HG03060 (cell line): ENCODE measurements at regions not wholly inside any gene's neighbourhood (a gene's known extent, or its start where the extent isn't known, plus 50 kb on each side); places are given as distances from the start of the nearest gene placed in this dataset.
"Not testable (repeated sequence)": the region's sequence is repeated elsewhere in the genome, so short reads cannot be mapped to it uniquely, and the experiment has no call there.

Experiments
- ATAC-seq: cut with Tn5 transposase; IDR thresholded peaks from one replicate; pipeline ENCODE4 v1.9.1; 2021; ENCODE audit warnings: low read depth, moderate number of reproducible peaks; ENCODE audit not compliant: unreplicated experiment

DNA sequence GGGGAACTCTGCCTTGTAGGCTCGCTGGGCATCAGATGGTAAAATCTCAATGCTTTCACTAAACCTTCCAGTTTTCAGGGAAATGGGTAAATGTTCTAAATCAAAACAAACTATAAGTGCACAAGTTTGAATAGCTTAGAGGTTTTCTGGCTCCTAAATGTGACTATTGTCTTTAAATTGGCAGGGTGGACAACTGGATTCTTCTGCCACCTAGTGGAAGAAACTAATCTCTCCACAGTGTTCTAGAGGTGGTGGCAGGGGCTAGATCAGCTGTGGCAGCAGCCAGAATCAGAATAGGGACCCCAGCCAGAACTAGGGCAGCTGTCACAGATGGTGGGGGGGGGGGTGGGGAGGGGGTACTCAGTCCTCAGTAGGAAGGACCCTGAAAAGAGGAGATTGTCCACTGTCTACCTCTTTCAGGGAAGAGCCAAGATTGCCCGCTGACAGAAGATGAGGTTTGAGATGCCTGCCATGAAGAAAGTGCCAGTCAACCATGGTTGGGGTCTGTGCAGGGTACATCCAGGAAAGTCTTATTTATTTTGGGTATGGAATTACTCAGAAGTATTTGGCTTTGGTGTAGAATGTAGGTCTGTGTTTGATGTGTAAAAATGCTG, 201.4 kb downstream of the CCNG2 start:
- no peak for ATAC-seq

DNA sequence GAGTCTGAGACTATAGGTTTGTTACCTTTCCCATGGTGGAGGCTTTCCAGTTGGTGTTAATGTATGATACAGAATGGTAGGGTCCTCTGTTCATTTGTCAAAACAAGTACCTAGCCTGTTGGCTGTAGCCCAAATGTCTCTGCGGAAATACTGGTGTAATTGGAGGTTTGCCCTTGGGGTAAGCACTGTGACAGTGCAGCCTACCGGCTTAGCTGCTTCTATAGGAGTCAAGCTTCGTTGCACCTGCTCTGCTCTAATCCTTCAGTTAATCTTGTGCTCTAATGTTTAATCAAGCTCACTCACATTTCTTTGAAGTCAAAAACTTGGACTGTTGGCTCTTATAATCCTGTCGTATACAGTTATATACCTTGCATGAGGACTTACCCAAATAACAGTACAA, 203.4 kb downstream of the CCNG2 start:
- ATAC-seq: no peak

DNA sequence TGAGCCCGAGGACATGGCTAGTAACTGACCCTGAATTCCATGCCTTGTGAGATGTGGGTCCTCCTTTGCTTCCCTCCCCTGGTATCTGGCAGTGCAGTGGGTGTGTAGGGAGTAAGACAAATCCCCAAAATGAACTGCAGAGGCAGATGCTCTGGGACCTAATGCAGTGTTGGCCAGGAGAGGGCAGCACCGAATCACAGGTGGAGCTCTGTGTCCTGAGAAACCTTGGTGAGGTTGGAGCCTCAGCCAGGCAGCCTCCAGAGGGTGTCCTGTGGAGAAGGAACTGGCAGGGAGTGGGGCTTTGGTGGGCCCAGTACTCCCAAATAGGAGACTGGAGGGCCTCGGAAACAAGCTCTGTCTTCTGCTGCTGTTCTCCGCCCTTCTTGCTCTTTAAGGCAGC, 209.9 kb downstream of the CCNG2 start:
- ATAC-seq: not testable (repeated sequence)

- no peak for ATAC-seq
These were observed 210.6 kb downstream of the CCNG2 start for GRCh38 chr4:77367638-77368037.

- no peak for ATAC-seq
These were observed 215.4 kb downstream of the CCNG2 start for GRCh38 chr4:77372375-77372774.

DNA sequence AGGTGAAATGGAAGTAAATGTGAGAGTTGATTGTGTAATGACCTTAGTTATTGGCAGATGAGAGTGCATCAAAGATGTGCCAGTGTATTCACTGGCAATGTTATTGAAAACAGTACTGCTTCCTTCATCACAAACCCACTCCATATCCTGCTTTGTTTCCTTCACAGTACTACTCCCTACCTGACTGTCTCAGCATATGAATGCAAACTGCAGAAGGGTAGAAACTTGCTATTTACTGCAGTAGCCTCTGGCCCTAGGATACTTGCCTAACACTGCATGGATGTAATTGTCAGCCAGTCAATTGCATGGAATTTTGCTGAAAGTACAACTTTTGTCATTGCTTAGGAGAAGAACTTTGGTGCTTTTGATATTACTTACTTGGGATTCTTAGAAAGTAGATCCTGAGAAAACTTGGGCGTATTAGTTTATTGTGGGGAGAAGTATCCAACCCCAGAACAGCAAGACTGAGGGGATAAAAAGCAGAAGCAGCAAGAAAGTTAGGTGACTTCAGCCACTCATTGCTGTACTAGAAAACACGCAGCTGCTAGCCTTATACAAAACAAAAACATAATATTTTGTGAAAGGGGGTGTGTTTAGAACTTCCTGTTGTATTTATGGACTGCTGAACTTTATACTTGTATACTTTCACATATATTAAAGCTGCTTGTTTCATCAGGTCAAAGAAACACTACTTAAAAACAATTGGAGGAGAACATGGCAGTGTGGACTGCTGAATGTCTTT, 219.0 kb downstream of the CCNG2 start:
- ATAC-seq: no peak

DNA sequence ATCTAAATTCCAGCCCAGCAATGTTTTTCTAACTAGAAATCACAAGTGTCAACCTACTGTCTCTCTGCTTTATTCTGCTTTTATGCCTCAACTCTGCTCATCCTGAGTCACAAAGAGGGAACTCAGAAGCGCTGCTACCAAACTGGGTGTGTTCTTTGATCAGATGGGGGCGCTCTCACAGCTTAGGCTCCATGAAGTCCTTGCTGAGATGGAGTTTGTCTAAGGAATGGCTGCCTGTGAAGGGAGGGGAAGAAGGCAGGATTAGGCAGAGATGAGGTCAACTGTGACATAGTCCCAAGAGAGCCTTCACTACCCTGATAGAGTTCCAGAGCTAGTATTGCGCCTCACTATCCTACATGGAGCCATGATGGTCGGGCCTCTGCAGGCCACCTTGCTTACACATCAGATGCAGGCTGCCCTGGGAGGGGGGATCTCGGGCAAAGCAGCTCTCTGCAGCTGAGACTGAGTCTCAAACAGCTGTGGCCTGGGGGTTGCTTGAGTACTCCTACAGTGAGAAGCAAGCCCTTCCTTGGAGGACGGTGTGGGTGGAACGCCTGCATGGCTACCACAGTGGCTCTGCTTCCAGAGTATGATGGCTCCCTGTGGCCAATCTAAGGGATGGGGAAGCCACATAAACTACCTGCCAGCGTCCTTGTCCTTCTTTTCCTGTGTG, 219.9 kb downstream of the CCNG2 start:
- ATAC-seq: no peak

GRCh38 chr4:77384094-77384493, 221.5 kb upstream of the CXCL13 start:
- ATAC-seq: no peak

DNA sequence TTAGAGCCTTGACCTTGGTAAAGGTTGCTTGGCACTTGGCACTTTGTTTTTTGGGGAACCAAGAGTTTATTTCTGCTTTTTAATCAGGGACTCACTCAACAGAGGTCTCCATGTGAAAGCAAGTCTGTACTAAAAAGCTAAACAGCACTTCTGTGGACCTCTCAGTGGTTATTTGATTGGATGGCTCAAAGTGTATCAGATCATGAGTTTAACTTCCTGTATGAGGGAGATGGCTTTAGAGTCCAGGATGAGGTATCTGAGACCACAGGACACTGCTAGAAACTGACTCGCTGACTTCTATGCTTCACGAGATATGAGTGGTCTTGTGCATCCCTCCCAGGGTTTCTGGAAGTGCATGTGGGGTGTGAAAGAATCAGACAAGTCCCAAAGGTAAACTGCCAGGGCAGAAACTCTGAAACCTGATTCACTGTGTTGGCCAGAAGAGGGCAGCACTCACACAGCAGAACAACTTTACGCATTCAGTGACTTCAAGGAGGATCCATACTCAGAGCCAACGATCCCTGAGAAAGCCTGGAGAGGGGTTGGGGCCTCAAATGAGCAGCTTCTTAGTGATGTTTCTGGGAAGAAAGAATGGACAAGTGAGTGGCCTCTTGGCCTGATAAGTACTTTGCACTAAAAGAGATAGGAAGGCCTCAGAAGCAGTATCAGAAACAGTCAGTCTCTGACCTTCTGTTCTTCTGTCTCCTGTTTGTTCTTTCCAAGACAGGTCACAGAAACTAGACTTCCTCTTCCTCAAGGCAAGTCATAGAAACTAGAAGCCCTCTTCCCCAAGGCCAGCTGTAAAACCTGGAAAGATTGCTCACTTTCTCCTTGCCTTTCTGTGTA, 220.3 kb upstream of the CXCL13 start:
- no peak for ATAC-seq

GRCh38 chr4:77393996-77394395, 211.6 kb upstream of the CXCL13 start:
- ATAC-seq: no peak

GRCh38 chr4:77395481-77395880, 210.1 kb upstream of the CXCL13 start:
- ATAC-seq: no peak

DNA sequence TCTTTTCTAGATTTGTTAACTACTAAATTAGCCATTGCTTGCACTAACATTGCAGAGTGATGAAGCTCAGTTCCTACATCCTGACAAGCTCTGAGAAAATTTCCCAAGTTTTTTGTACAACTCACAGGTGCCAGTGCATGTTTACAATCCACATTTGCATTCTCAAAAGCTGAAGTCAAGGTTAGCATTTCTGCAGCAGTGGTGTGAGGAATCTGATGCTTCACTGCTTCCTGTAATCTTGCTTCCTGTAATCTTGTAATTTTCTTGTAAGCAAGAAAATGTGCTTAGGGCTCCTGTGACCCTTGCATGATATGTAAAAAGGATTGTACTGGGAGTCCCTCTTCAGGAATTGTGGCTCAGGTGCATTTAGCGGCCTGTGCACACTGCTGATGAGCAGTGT, 207.4 kb upstream of the CXCL13 start:
- ATAC-seq: no peak

DNA sequence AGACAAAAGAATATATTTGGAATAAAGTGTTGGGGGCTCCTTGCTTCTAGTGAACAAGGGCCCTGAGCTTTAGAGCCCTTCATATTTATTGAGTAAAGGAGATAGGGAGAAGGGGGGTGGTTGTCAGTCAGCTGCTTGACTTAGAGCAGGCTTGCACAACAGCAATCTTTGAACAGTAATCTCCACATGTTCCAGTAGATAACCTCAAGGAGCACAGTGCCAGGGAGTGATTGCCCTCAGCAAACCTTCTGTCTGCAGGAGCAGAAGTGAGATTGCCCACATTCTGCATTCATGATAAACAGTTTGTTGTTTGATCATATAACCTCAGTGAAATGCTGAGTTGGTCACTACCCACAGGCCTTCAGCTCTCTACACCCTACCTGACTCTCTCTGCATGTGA, 205.8 kb upstream of the CXCL13 start:
- no peak for ATAC-seq

- no peak for ATAC-seq
These were observed 191.9 kb upstream of the CXCL13 start for GRCh38 chr4:77413766-77414165.

- no peak for ATAC-seq
These were observed 189.9 kb upstream of the CXCL13 start for GRCh38 chr4:77415689-77416088.

DNA sequence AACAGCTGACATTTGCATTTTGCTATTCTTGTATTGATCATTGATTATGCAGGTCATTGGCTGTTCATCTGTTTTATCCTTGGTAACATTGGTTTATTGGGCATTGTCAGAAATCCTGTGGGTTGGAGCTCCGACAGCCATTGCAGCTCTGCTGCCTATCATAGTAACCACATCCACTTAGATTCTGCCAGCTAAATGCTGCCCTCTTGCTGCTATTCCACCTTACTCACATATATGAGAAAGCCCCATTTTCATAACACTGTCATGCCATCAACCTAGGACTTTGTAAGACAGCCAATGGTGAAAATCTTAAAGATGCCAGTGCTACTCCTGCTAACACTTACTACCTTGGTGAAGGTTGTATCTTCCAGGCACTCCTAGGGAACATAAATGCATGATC, 187.3 kb upstream of the CXCL13 start:
- ATAC-seq: no peak

DNA sequence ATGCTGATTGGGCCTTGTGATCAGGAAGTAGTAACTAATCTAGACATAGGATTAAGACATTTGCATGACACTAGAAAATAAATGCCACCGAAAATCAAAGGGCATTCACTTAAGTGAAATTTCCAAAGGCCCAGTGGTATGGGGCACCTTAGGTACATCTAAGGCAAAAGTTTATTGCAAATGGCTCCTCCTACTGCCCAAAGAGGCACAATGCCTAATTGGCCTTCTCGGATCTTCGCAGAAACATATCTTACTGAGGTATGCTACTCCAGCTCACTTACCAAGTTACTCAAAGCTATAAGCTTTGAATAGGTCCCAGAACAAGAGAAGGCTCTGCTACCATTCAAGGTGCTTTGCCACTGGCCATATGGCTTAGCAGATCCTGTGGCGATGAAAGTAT, 174.8 kb upstream of the CXCL13 start:
- ATAC-seq: no peak

GRCh38 chr4:77431546-77431945, 174.1 kb upstream of the CXCL13 start:
- ATAC-seq: no peak

DNA sequence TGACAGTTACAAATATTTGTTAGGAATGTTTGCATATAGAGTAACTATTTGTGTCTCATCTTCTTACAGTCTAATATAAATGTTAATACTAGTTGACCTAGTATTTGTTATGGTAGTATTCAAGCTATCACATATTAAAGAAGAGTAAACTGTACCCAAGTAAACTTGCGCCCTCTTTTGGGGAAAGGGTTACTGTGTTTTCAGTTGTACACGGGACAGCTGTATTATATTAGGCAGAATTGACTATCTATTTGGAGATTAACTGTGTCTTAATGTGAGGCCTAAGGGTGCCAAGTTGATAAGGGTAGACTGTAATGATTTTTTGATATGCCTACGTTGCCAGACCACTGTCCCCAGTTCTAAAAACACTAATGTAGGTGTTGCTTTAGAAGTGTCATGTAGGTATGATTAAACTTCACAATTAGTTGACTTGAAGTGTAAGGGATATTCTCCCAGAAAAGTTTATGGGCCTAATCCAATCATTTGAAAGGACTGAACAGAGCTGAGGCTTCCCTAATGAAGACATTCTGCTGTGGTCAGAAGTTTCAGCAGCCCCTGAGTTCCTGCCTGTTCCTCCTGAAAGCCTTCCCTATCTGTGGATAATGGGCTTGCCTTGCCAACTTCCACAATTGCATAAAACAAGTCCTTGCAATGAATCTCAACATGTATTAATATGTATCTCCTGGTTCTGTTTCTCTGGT, 172.8 kb upstream of the CXCL13 start:
- no peak for ATAC-seq

- no peak for ATAC-seq
These were observed 172.2 kb upstream of the CXCL13 start for GRCh38 chr4:77433418-77433733.
